ENCODE measurements at regions not wholly inside any gene's neighbourhood (a gene's known extent, or its start where the extent isn't known, plus 50 kb on each side); places are given as distances from the start of the nearest gene placed in this dataset.

DNA sequence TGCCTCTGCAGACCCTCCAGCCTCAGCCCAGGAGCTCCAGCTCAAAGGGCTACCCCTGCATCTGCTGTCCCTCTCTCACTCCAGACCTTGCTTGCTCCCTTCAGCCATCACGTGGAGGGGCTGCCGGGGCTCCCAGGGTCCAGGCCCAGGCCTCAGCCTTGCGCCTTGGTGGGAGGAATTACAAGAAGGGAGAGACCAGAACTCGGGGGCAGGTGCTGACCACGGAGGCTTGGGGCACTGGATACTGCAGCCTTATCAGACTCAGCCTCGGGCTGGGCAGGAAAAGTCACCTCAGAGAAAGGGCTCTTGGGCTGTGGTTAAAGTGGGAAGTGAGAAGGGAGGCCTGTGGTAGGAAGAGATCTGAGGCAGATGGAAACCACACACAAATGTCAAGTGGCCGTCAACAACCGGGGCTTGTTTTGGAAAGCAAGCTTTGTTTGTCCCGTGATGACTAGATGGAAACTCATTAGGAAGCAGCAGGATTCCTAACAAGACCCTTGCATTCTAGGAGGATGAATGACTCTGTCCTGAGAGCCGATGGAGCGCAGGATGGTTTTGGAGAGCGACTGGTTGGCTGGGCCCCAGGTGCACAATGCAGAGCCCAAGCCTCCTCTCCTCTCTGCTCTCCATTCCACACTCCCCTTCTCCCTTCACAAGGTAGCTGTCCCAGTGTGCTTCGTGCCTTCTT, 1321.7 kb downstream of the TBC1D22A start:
- Histone ChIP-seq H3K27me3 (ENCODE audit: control insufficient read depth, low read length) (no peaks in the 10 kb centered on the region), H3K4me2 (ENCODE audit: low read length) (peak overlapping the region; percentile 95)

DNA sequence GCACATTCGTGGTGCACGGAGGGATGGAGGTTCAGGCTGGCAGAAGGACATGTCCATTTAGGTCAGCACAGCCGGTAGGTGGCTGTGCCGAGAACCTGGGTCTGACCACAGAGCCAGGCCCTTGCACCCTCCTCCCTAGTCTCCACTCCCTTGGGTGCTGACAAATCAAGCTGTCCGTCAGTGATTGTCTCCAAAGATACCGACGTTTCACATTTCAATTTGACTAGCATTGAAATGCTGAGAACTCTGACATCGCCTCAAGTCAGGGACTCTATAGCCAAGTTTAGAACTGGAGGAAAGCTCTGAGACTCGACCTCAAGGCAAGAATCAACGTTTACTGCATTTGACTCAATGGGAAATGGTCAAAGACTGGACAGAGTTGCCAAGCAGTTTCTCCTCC, 1321.1 kb downstream of the TBC1D22A start:
- Histone ChIP-seq H3K4me1 (ENCODE audit: control insufficient read depth, low read length) (peaks cover 80% of the 10 kb centered on the region), H3K36me3 (ENCODE audit: control insufficient read depth, low read length) (no peaks in the 10 kb centered on the region), H4K20me1 (ENCODE audit: control insufficient read depth, insufficient read depth, low read depth, low read length) (no peaks in the 10 kb centered on the region), H3K9me2 (replicated peaks; ENCODE audit: control insufficient read depth, low read length) (no peaks in the 10 kb centered on the region), H3K79me2 (ENCODE audit: control insufficient read depth, low read length) (no peaks in the 10 kb centered on the region), H3K27ac (ENCODE audit: low read depth, low read length) (peak overlapping the region; percentile 88), H3K9me3 (ENCODE audit: control insufficient read depth, insufficient read depth, low read length) (no peaks in the 10 kb centered on the region), H3F3A (ENCODE audit: control insufficient read depth, insufficient read depth) (peaks cover 18% of the 10 kb centered on the region), H3K4me3 (ENCODE audit: low read length) (peak overlapping the region; percentile 66), H3K27me3 (ENCODE audit: control insufficient read depth, low read length) (no peaks in the 10 kb centered on the region), H3K4me2 (ENCODE audit: low read length) (peak overlapping the region; percentile 95)
- TF ChIP-seq EZH2phosphoT487 (IDR thresholded peaks at IDR 0.05; ENCODE audit: borderline replicate concordance, low read length): no peak
- TF ChIP-seq, protein P1, sequence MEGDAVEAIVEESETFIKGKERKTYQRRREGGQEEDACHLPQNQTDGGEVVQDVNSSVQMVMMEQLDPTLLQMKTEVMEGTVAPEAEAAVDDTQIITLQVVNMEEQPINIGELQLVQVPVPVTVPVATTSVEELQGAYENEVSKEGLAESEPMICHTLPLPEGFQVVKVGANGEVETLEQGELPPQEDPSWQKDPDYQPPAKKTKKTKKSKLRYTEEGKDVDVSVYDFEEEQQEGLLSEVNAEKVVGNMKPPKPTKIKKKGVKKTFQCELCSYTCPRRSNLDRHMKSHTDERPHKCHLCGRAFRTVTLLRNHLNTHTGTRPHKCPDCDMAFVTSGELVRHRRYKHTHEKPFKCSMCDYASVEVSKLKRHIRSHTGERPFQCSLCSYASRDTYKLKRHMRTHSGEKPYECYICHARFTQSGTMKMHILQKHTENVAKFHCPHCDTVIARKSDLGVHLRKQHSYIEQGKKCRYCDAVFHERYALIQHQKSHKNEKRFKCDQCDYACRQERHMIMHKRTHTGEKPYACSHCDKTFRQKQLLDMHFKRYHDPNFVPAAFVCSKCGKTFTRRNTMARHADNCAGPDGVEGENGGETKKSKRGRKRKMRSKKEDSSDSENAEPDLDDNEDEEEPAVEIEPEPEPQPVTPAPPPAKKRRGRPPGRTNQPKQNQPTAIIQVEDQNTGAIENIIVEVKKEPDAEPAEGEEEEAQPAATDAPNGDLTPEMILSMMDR (IDR thresholded peaks at IDR 0.05; ENCODE audit: low read depth, low read length, poor library complexity, severe bottlenecking): no peak

More for the DNA sequence above, 1321.7 kb downstream of the TBC1D22A start:
- peaks cover 20% of the 10 kb centered on the region for H3F3A ChIP-seq (ENCODE audit: control insufficient read depth, insufficient read depth)
- H3K4me1 ChIP-seq (ENCODE audit: control insufficient read depth, low read length): peaks cover 73% of the 10 kb centered on the region
- no peaks in the 10 kb centered on the region for H3K9me2 ChIP-seq (replicated peaks; ENCODE audit: control insufficient read depth, low read length)
- peak overlapping the region; percentile 88 for H3K27ac ChIP-seq (ENCODE audit: low read depth, low read length)
- no peaks in the 10 kb centered on the region for H3K36me3 ChIP-seq (ENCODE audit: control insufficient read depth, low read length)
- no peaks in the 10 kb centered on the region for H3K79me2 ChIP-seq (ENCODE audit: control insufficient read depth, low read length)
- TF ChIP-seq, protein P1 (IDR thresholded peaks at IDR 0.05; ENCODE audit: low read depth, low read length, poor library complexity, severe bottlenecking): no peak
- TF ChIP-seq EZH2phosphoT487 (IDR thresholded peaks at IDR 0.05; ENCODE audit: borderline replicate concordance, low read length): no peak
- H3K4me3 ChIP-seq (ENCODE audit: low read length): peak overlapping the region; percentile 66
- no peaks in the 10 kb centered on the region for H4K20me1 ChIP-seq (ENCODE audit: control insufficient read depth, insufficient read depth, low read depth, low read length)
- no peaks in the 10 kb centered on the region for H3K9me3 ChIP-seq (ENCODE audit: control insufficient read depth, insufficient read depth, low read length)

DNA sequence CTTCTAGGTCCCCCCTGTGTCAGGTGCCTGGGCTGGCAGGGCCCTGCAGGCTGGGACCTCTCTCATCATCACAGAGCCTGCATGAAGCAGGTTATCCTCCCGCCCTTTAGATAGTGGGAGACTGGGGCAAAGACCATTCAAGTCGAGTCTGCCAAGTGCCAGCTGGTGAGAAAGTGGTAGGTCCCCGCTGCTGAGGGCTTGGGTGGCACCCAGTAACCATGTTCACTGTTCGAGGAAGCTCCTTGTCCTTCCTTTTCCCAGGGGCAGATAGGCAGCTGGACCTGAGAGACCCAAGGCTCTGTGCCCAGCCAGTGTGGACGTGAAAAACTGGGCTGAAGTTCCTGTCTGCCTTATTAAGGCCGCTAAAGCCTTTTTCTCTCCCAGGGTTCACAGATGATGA, 1319.8 kb downstream of the TBC1D22A start:
- no peaks in the 10 kb centered on the region for H3K9me3 ChIP-seq (ENCODE audit: control insufficient read depth, insufficient read depth, low read length)
- H3K9me2 ChIP-seq (replicated peaks; ENCODE audit: control insufficient read depth, low read length): no peaks in the 10 kb centered on the region
- no peaks in the 10 kb centered on the region for H3K36me3 ChIP-seq (ENCODE audit: control insufficient read depth, low read length)
- H3K27ac ChIP-seq (ENCODE audit: low read depth, low read length): peak overlapping the region; percentile 88; the same call in 1 of the 2 replicates
- H3K4me3 ChIP-seq (ENCODE audit: low read length): peak overlapping the region; percentile 66; the same call in 1 of the 2 replicates
- no peaks in the 10 kb centered on the region for H3K79me2 ChIP-seq (ENCODE audit: control insufficient read depth, low read length)
- peaks cover 92% of the 10 kb centered on the region for H3K4me1 ChIP-seq (ENCODE audit: control insufficient read depth, low read length)
- no peaks in the 10 kb centered on the region for H4K20me1 ChIP-seq (ENCODE audit: control insufficient read depth, insufficient read depth, low read depth, low read length)
- H3F3A ChIP-seq (ENCODE audit: control insufficient read depth, insufficient read depth): peaks cover 10% of the 10 kb centered on the region
- H3K4me2 ChIP-seq (ENCODE audit: low read length): peak overlapping the region; percentile 95; the same call in 1 of the 2 replicates
- H3K27me3 ChIP-seq (ENCODE audit: control insufficient read depth, low read length): no peaks in the 10 kb centered on the region
- TF ChIP-seq EZH2phosphoT487 (IDR thresholded peaks at IDR 0.05; ENCODE audit: borderline replicate concordance, low read length): no peak
- TF ChIP-seq, protein P1 (IDR thresholded peaks at IDR 0.05; ENCODE audit: low read depth, low read length, poor library complexity, severe bottlenecking): no peak
